Endothelial cell of umbilical vein (primary cell): ENCODE measurements at regions not wholly inside any gene's neighbourhood (a gene's known extent, or its start where the extent isn't known, plus 50 kb on each side); places are given as distances from the start of the nearest gene placed in this dataset.

Experiments used
- BruUV-seq: library from RNA; stranded (reverse); fragments of 400-500 nt; replicated peaks from 2 replicates; lab custom pipeline; 2021; lab: Mats Ljungman, UMichigan
- CTCF ChIA-PET: fragments of 300-600, 350-600 bp; sonication (Branson Sonifier 250); formaldehyde crosslinking; loops from one replicate; lab custom pipeline; 2021; ENCODE audit warnings: antibody characterized with exemption, inconsistent platforms; lab: Charles Lee
- POLR2A ChIA-PET: fragments of 300-600, 350-600 bp; sonication (Branson Sonifier 250); formaldehyde crosslinking; loops from one replicate; lab custom pipeline; 2021; ENCODE audit warnings: antibody characterized with exemption, inconsistent platforms; lab: Charles Lee
- DNase-seq: peaks from one replicate; pipeline ENCODE4 v3.0.0-alpha.2; 2011; ENCODE audit warnings: low read depth, low spot score
- FAIRE-seq: peaks from 2 replicates; lab custom pipeline; 2011; peaks lifted over from hg19 to GRCh38; lab: Jason Lieb, UNC
- H2AFZ ChIP-seq: 2 replicates; pipeline ENCODE4 v1.6.0; 2012; ENCODE audit warnings: low read depth, low read length, control low read depth, inconsistent platforms
- H3K27ac ChIP-seq: 2 replicates; pipeline ENCODE4 v1.5.1; 2011; ENCODE audit warnings: low read depth, mild to moderate bottlenecking, control low read depth, low read length, moderate library complexity; ENCODE audit not compliant: insufficient read depth
- H3K27me3 ChIP-seq, 2 experiments: 2 replicates each; pipeline versions ENCODE4 v1.6.0 to v1.6.1; 2011; ENCODE audit warnings: low read length in 2 of 2, mixed read lengths in 1 of 2; ENCODE audit not compliant: control insufficient read depth in 2 of 2, insufficient read depth in 2 of 2
- H3K36me3 ChIP-seq, 2 experiments: 2 replicates in 1 of 2; 3 replicates in 1 of 2; pipeline ENCODE4 v1.5.1; 2011; ENCODE audit warnings: low read length in 2 of 2, mild to moderate bottlenecking in 1 of 2, moderate library complexity in 1 of 2; ENCODE audit not compliant: control insufficient read depth in 2 of 2, insufficient read depth in 2 of 2; ENCODE audit errors: extremely low read depth in 1 of 2
- H3K4me1 ChIP-seq: 3 replicates; pipeline ENCODE4 v1.5.1; 2011; ENCODE audit warnings: mild to moderate bottlenecking, low read length; ENCODE audit not compliant: control insufficient read depth, insufficient read depth; ENCODE audit errors: extremely low read depth
- H3K4me2 ChIP-seq: 2 replicates; pipeline ENCODE4 v1.6.1; 2011; ENCODE audit warnings: low read length, control low read depth, mixed read lengths; ENCODE audit not compliant: insufficient read depth
- H3K4me3 ChIP-seq, 3 experiments: fragments of 200-600 bp in 1 of 3; sonication (generic), shearing (Covaris generic) in 1 of 3; replicated peaks in 1 of 3; 2 replicates each; pipeline ENCODE4 v1.5.1; 2011 to 2016; ENCODE audit warnings: control low read depth in 3 of 3, low read length in 3 of 3, mild to moderate bottlenecking in 2 of 3, inconsistent platforms in 1 of 3, low read depth in 1 of 3, moderate library complexity in 1 of 3; ENCODE audit not compliant: insufficient read depth in 1 of 3
- H3K79me2 ChIP-seq: 2 replicates; pipeline ENCODE4 v1.6.0; 2012; ENCODE audit warnings: low read length, inconsistent platforms; ENCODE audit not compliant: control insufficient read depth, insufficient read depth
- H3K9ac ChIP-seq: replicated peaks from 2 replicates; pipeline ENCODE3; 2011; ENCODE audit warnings: low read length, control low read depth; ENCODE audit not compliant: insufficient read depth; ENCODE audit errors: extremely low read depth
- H3K9me1 ChIP-seq: replicated peaks from 3 replicates; pipeline ENCODE4 v1.6.0; 2011; ENCODE audit warnings: mild to moderate bottlenecking, low read length; ENCODE audit not compliant: control insufficient read depth, insufficient read depth; ENCODE audit errors: extremely low read depth
- H3K9me3 ChIP-seq: replicated peaks from 2 replicates; pipeline ENCODE4 v1.5.1; 2012; ENCODE audit warnings: low read length, inconsistent platforms; ENCODE audit not compliant: control insufficient read depth, insufficient read depth
- H4K20me1 ChIP-seq: replicated peaks from 2 replicates; pipeline ENCODE3; 2011; ENCODE audit warnings: mild to moderate bottlenecking, low read length; ENCODE audit not compliant: control insufficient read depth, insufficient read depth; ENCODE audit errors: extremely low read depth
- EZH2 ChIP-seq: IDR thresholded peaks from 2 replicates; pipeline ENCODE4 v1.6.1; 2012; ENCODE audit warnings: borderline replicate concordance, low read depth, mild to moderate bottlenecking, moderate library complexity, low read length, inconsistent platforms; ENCODE audit not compliant: severe bottlenecking
- FOS ChIP-seq: IDR thresholded peaks from 2 replicates; pipeline ENCODE4 v1.6.1; 2011; ENCODE audit warnings: mild to moderate bottlenecking, low read length, moderate library complexity, borderline replicate concordance; ENCODE audit not compliant: insufficient read depth
- GATA2 ChIP-seq: IDR thresholded peaks from 2 replicates; pipeline ENCODE4 v1.7.0; 2011; ENCODE audit warnings: low read depth, mild to moderate bottlenecking, moderate library complexity, mixed read lengths, low read length; ENCODE audit not compliant: insufficient read length, insufficient read depth
- JUN ChIP-seq: IDR thresholded peaks from 2 replicates; pipeline ENCODE4 v1.6.1; 2011; ENCODE audit warnings: borderline replicate concordance, low read depth; ENCODE audit not compliant: insufficient read length, insufficient read depth
- MYC ChIP-seq: IDR thresholded peaks from one replicate; pipeline ENCODE4 v1.6.1; 2011; ENCODE audit warnings: mild to moderate bottlenecking, low read depth, low read length
- POLR2A ChIP-seq: IDR thresholded peaks from 2 replicates; pipeline ENCODE4 v1.6.1; 2012; ENCODE audit warnings: low read depth, mild to moderate bottlenecking, control low read depth, low read length
- POLR2AphosphoS5 ChIP-seq: IDR thresholded peaks from 2 replicates; pipeline ENCODE4 v1.6.1; 2012; ENCODE audit warnings: low read depth, mild to moderate bottlenecking, control low read depth, low read length, moderate library complexity; ENCODE audit not compliant: insufficient read depth
- dilution Hi-C: fragments of 300-500 bp; cut with MboI; formaldehyde crosslinking; loops from one replicate; pipeline ENCODE4 v1.15.0; 2019; ENCODE audit warnings: low sequenced_read_pairs; ENCODE audit not compliant: extremely low pct_ligation_motif_present
- intact Hi-C: fragments of 100-400 bp; cut with micrococcal nuclease; formaldehyde crosslinking; loops from one replicate; pipeline ENCODE4 v1.10.0; 2022
- TF ChIP-seq, protein P1 (sequence below): IDR thresholded peaks from 2 replicates; pipeline ENCODE4 v1.6.1; 2011; ENCODE audit not compliant: insufficient read depth, insufficient read length
- TF ChIP-seq, protein P2 (sequence below), 2 donors: IDR thresholded peaks; 1 replicate in 1 of 2; 2 replicates in 1 of 2; pipeline ENCODE4 v1.5.1; 2011; ENCODE audit warnings: low read length in 2 of 2, mild to moderate bottlenecking in 2 of 2, moderate library complexity in 2 of 2, control low read depth in 1 of 2, inconsistent platforms in 1 of 2, low read depth in 1 of 2; ENCODE audit not compliant: insufficient read depth in 1 of 2; ENCODE audit errors: extremely low read depth in 1 of 2

DNA sequence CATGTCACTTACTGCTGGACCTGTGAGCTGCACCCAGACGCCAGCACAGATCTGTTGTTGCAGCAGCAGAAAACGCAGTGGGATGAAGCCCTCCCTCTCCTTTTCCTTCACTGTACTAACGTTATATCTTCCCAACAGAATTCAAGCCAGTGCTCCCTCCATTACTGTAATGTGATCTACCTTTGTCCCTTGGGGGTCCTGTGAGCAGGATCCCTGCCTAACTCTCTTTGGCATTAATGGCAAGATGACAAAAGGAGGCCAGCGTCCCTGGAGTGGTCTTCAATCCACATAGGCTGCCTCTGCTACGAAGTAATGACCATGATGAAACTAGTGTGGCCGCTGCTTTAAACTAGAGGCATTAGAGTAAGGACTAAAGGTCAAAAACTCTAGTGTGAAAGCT is 69.3 kb upstream of the SOX14 start:
- H3K9me3 ChIP-seq, result no peaks in the 10 kb centered on the region
- ChIA-PET CTCF (no interaction called here), POLR2A (no interaction called here)
- FAIRE-seq (no peak), DNase-seq (no peak)
- TF ChIP-seq MYC (no peak), JUN (no peak), POLR2A (no peak), GATA2 (no peak), EZH2 (no peak), POLR2AphosphoS5 (no peak), FOS (no peak)
- TF ChIP-seq, protein P1, sequence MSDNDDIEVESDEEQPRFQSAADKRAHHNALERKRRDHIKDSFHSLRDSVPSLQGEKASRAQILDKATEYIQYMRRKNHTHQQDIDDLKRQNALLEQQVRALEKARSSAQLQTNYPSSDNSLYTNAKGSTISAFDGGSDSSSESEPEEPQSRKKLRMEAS, result no peak
- TF ChIP-seq, protein P2, sequence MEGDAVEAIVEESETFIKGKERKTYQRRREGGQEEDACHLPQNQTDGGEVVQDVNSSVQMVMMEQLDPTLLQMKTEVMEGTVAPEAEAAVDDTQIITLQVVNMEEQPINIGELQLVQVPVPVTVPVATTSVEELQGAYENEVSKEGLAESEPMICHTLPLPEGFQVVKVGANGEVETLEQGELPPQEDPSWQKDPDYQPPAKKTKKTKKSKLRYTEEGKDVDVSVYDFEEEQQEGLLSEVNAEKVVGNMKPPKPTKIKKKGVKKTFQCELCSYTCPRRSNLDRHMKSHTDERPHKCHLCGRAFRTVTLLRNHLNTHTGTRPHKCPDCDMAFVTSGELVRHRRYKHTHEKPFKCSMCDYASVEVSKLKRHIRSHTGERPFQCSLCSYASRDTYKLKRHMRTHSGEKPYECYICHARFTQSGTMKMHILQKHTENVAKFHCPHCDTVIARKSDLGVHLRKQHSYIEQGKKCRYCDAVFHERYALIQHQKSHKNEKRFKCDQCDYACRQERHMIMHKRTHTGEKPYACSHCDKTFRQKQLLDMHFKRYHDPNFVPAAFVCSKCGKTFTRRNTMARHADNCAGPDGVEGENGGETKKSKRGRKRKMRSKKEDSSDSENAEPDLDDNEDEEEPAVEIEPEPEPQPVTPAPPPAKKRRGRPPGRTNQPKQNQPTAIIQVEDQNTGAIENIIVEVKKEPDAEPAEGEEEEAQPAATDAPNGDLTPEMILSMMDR (IDR thresholded peaks at IDR 0.05; ENCODE audit: extremely low read depth in 1 of 2, insufficient read depth in 1 of 2, low read depth in 1 of 2, low read length in 2 of 2), result no peak
- H3K79me2 ChIP-seq, result no peaks in the 10 kb centered on the region
- H2AFZ ChIP-seq, result no peak overlapping the region
- H3K4me2 ChIP-seq, result no peak overlapping the region
- no peak overlapping the region for H3K4me3 ChIP-seq
- dilution Hi-C loops, result no loop called here
- BruUV-seq, result no TSS peak
- no peaks in the 10 kb centered on the region for H3K27me3 ChIP-seq
- no peaks in the 10 kb centered on the region for H3K9me1 ChIP-seq
- H3K36me3 ChIP-seq, result no peaks in the 10 kb centered on the region
- H3K9ac ChIP-seq, result no peak overlapping the region
- H3K27ac ChIP-seq, result no peak overlapping the region
- intact Hi-C loops, result no loop called here
- no peaks in the 10 kb centered on the region for H4K20me1 ChIP-seq
- H3K4me1 ChIP-seq, result no peaks in the 10 kb centered on the region
